ENCODE measurements at regions not wholly inside any gene's neighbourhood (a gene's known extent, or its start where the extent isn't known, plus 50 kb on each side); places are given as distances from the start of the nearest gene placed in this dataset.

- DNase-seq (no peak), ATAC-seq (no peak)
- Mint-ChIP-seq H3K9me3 (ENCODE audit: low read depth) (peaks cover 4% of the 10 kb centered on the region), H3K27me3 (no peaks in the 10 kb centered on the region), H3K27ac (no peak overlapping the region), H3K4me1 (no peaks in the 10 kb centered on the region), H3K4me3 (no peak overlapping the region), H3K36me3 (ENCODE audit: low read depth) (no peaks in the 10 kb centered on the region)
- ChIA-PET POLR2A (no interaction called here), CTCF (interaction anchor here (1.3 kb wide), 1 partner anchor 22 kb away, joined by 4 read pairs; no protein-coding TSS in a partner anchor)
- intact Hi-C loops (cut with DNase I, micrococcal nuclease): no loop called here
These were observed 54.4 kb upstream of the CKS2 start for GRCh38 chr9:89256642-89257041.

GRCh38 chr9:89260525-89260924 is 50.5 kb upstream of the CKS2 start:
- Mint-ChIP-seq H3K9me3 (ENCODE audit: low read depth) (no peaks in the 10 kb centered on the region), H3K27me3 (peaks cover 4% of the 10 kb centered on the region), H3K4me1 (no peaks in the 10 kb centered on the region), H3K27ac (no peak overlapping the region), H3K36me3 (ENCODE audit: low read depth) (no peaks in the 10 kb centered on the region), H3K4me3 (no peak overlapping the region)
- POLR2A ChIA-PET: no interaction called here
- DNase-seq (no peak), ATAC-seq (no peak)
- CTCF ChIA-PET: no interaction called here
- intact Hi-C loops (cut with DNase I, micrococcal nuclease): no loop called here
